Adipocyte (in vitro differentiated cells): ENCODE measurements at regions not wholly inside any gene's neighbourhood (a gene's known extent, or its start where the extent isn't known, plus 50 kb on each side); places are given as distances from the start of the nearest gene placed in this dataset.
"Not testable (repeated sequence)": the region's sequence is repeated elsewhere in the genome, so short reads cannot be mapped to it uniquely, and the experiment has no call there.

Source experiments
- DNase-seq: peaks from one replicate; pipeline ENCODE4 v3.0.0-alpha.2; 2015; ENCODE audit warnings: low read depth
- H3K27me3 ChIP-seq: replicated peaks from 2 replicates; pipeline ENCODE4 v1.7.0; 2013; ENCODE audit warnings: mild to moderate bottlenecking, low read length, moderate library complexity; ENCODE audit not compliant: control insufficient read depth, insufficient read depth
- H3K36me3 ChIP-seq: 2 replicates; pipeline ENCODE4 v1.7.0; 2013; ENCODE audit warnings: low read length, mild to moderate bottlenecking, moderate library complexity; ENCODE audit not compliant: control insufficient read depth, insufficient read depth, severe bottlenecking
- H3K4me1 ChIP-seq: 2 replicates; pipeline ENCODE4 v1.7.0; 2013; ENCODE audit warnings: mild to moderate bottlenecking, low read length, moderate library complexity; ENCODE audit not compliant: control insufficient read depth, insufficient read depth
- H3K4me3 ChIP-seq: 2 replicates; pipeline ENCODE4 v1.7.0; 2013; ENCODE audit warnings: mild to moderate bottlenecking, low read length, moderate library complexity
- H3K9ac ChIP-seq: 2 replicates; pipeline ENCODE4 v1.7.0; 2013; ENCODE audit warnings: mild to moderate bottlenecking, low read length, moderate library complexity
- H3K9me3 ChIP-seq: 2 replicates; pipeline ENCODE4 v1.7.0; 2013; ENCODE audit warnings: mild to moderate bottlenecking, low read length, moderate library complexity; ENCODE audit not compliant: control insufficient read depth

GRCh38 chr4:153090181-153090580 lies 114.1 kb upstream of the TRIM2 start:
- no peaks in the 10 kb centered on the region for H3K9me3 ChIP-seq
- peaks cover 17% of the 10 kb centered on the region for H3K27me3 ChIP-seq
- DNase-seq = no peak
- H3K36me3 ChIP-seq = no peaks in the 10 kb centered on the region
- no peak overlapping the region for H3K4me3 ChIP-seq
- H3K9ac ChIP-seq = no peak overlapping the region
- H3K4me1 ChIP-seq = no peaks in the 10 kb centered on the region

- Histone ChIP-seq H3K9ac (no peak overlapping the region), H3K27me3 (peaks cover 17% of the 10 kb centered on the region), H3K9me3 (no peaks in the 10 kb centered on the region), H3K4me3 (no peak overlapping the region), H3K36me3 (no peaks in the 10 kb centered on the region), H3K4me1 (no peaks in the 10 kb centered on the region)
- no peak for DNase-seq
These were observed 113.4 kb upstream of the TRIM2 start for GRCh38 chr4:153090670-153091385.

- H3K27me3 ChIP-seq = peaks cover 18% of the 10 kb centered on the region
- DNase-seq = no peak
These were observed 110.8 kb upstream of the TRIM2 start for GRCh38 chr4:153093396-153093795.

GRCh38 chr4:153093802-153094201 lies 110.4 kb upstream of the TRIM2 start:
- no peak overlapping the region for H3K4me3 ChIP-seq
- no peaks in the 10 kb centered on the region for H3K9me3 ChIP-seq
- H3K9ac ChIP-seq = no peak overlapping the region
- H3K36me3 ChIP-seq = no peaks in the 10 kb centered on the region
- H3K27me3 ChIP-seq = peaks cover 22% of the 10 kb centered on the region
- no peak for DNase-seq
- no peaks in the 10 kb centered on the region for H3K4me1 ChIP-seq

More at GRCh38 chr4:153093396-153093795, 110.8 kb upstream of the TRIM2 start:
- no peaks in the 10 kb centered on the region for H3K9me3 ChIP-seq
- H3K4me3 ChIP-seq = no peak overlapping the region
- no peak overlapping the region for H3K9ac ChIP-seq
- H3K36me3 ChIP-seq = no peaks in the 10 kb centered on the region
- H3K4me1 ChIP-seq = no peaks in the 10 kb centered on the region

- Histone ChIP-seq H3K4me3 (no peak overlapping the region), H3K4me1 (no peaks in the 10 kb centered on the region), H3K9me3 (no peaks in the 10 kb centered on the region), H3K9ac (no peak overlapping the region), H3K36me3 (no peaks in the 10 kb centered on the region), H3K27me3 (peaks cover 25% of the 10 kb centered on the region)
- no peak for DNase-seq
These were observed 109.8 kb upstream of the TRIM2 start for GRCh38 chr4:153094435-153094834.

- Histone ChIP-seq H3K4me3 (no peak overlapping the region), H3K4me1 (no peaks in the 10 kb centered on the region), H3K9me3 (no peaks in the 10 kb centered on the region), H3K27me3 (peaks cover 18% of the 10 kb centered on the region), H3K36me3 (no peaks in the 10 kb centered on the region), H3K9ac (no peak overlapping the region)
- DNase-seq = peak; percentile 2
These were observed 108.6 kb upstream of the TRIM2 start for GRCh38 chr4:153095448-153096204.

GRCh38 chr4:153096344-153096743 lies 107.9 kb upstream of the TRIM2 start:
- peaks cover 11% of the 10 kb centered on the region for H3K27me3 ChIP-seq
- no peak overlapping the region for H3K9ac ChIP-seq
- DNase-seq = no peak
- H3K4me3 ChIP-seq = no peak overlapping the region
- H3K9me3 ChIP-seq = no peaks in the 10 kb centered on the region
- H3K4me1 ChIP-seq = no peaks in the 10 kb centered on the region
- no peaks in the 10 kb centered on the region for H3K36me3 ChIP-seq

- H3K4me3 ChIP-seq = no peak overlapping the region
- DNase-seq = no peak
- H3K27me3 ChIP-seq = peaks cover 15% of the 10 kb centered on the region
- no peaks in the 10 kb centered on the region for H3K4me1 ChIP-seq
- H3K9me3 ChIP-seq = no peaks in the 10 kb centered on the region
- H3K9ac ChIP-seq = no peak overlapping the region
- H3K36me3 ChIP-seq = no peaks in the 10 kb centered on the region
These were observed 105.8 kb upstream of the TRIM2 start for GRCh38 chr4:153098427-153098826.

- Histone ChIP-seq H3K9ac (no peak overlapping the region), H3K9me3 (no peaks in the 10 kb centered on the region), H3K27me3 (peaks cover 18% of the 10 kb centered on the region), H3K4me3 (no peak overlapping the region), H3K4me1 (no peaks in the 10 kb centered on the region), H3K36me3 (no peaks in the 10 kb centered on the region)
- DNase-seq = no peak
These were observed 104.7 kb upstream of the TRIM2 start for GRCh38 chr4:153099391-153100140.

- H3K36me3 ChIP-seq, H3K4me3 ChIP-seq, DNase-seq, H3K4me1 ChIP-seq, H3K9ac ChIP-seq: not testable (repeated sequence)
- peaks cover 16% of the 10 kb centered on the region for H3K9me3 ChIP-seq
- peaks cover 42% of the 10 kb centered on the region for H3K27me3 ChIP-seq
These were observed 97.5 kb upstream of the TRIM2 start for GRCh38 chr4:153106736-153107135.

GRCh38 chr4:153107246-153107645 lies 97.0 kb upstream of the TRIM2 start:
- Histone ChIP-seq H3K9ac (no peak overlapping the region), H3K27me3 (peaks cover 46% of the 10 kb centered on the region), H3K4me1 (no peaks in the 10 kb centered on the region), H3K9me3 (peaks cover 16% of the 10 kb centered on the region), H3K36me3 (no peaks in the 10 kb centered on the region), H3K4me3 (no peak overlapping the region)
- no peak for DNase-seq
